Peyer's patch (tissue), 4 donors: ENCODE measurements at regions not wholly inside any gene's neighbourhood (a gene's known extent, or its start where the extent isn't known, plus 50 kb on each side); places are given as distances from the start of the nearest gene placed in this dataset.

ENCODE experiments used
- POLR2A ChIP-seq, 2 donors: fragments of 450-650 bp; IDR thresholded peaks; one replicate each; pipeline ENCODE4 v1.5.1; 2017; ENCODE audit warnings: antibody characterized with exemption in 2 of 2, mild to moderate bottlenecking in 2 of 2, moderate library complexity in 2 of 2
- TF ChIP-seq, protein P1 (sequence below), 6 experiments: fragments of 450-650 bp in 4 of 6; fragments of 200-600 bp in 2 of 6; sonication (generic) in 1 of 6; IDR thresholded peaks; one replicate each; pipeline ENCODE4 v1.5.1; 2017 to 2019; ENCODE audit warnings: antibody characterized with exemption in 6 of 6, mild to moderate bottlenecking in 3 of 6, moderate library complexity in 1 of 6

DNA sequence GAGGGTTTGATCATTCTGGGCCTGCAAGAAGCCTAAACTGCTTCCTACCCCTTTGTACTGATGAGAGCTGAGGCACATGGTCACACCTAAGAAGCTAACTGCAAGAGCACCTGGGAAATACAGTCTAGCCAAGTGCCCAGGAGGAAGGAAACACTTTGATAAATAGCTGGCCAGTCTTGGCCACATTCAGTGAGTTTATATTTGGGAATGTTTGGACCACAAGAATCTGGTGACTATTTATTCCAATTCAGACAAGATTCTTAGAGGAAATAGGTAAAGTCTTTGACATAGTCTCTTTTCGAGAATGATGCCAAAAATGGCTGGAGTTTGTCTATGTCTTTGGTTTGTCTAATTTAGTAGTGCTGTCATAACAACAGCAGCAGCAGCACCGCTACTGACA is 213.6 kb downstream of the KIF20B start:
- TF ChIP-seq, protein P1, sequence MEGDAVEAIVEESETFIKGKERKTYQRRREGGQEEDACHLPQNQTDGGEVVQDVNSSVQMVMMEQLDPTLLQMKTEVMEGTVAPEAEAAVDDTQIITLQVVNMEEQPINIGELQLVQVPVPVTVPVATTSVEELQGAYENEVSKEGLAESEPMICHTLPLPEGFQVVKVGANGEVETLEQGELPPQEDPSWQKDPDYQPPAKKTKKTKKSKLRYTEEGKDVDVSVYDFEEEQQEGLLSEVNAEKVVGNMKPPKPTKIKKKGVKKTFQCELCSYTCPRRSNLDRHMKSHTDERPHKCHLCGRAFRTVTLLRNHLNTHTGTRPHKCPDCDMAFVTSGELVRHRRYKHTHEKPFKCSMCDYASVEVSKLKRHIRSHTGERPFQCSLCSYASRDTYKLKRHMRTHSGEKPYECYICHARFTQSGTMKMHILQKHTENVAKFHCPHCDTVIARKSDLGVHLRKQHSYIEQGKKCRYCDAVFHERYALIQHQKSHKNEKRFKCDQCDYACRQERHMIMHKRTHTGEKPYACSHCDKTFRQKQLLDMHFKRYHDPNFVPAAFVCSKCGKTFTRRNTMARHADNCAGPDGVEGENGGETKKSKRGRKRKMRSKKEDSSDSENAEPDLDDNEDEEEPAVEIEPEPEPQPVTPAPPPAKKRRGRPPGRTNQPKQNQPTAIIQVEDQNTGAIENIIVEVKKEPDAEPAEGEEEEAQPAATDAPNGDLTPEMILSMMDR (IDR thresholded peaks at IDR 0.05) = no peak
- no peak for TF ChIP-seq POLR2A (IDR thresholded peaks at IDR 0.05)
